HepG2 (cell line): ENCODE measurements at regions not wholly inside any gene's neighbourhood (a gene's known extent, or its start where the extent isn't known, plus 50 kb on each side); places are given as distances from the start of the nearest gene placed in this dataset.

Experiments
- E2F1 ChIP-seq: sonication (generic); formaldehyde crosslinking; IDR thresholded peaks from 2 replicates; pipeline ENCODE4 v1.5.0; 2020; ENCODE audit warnings: missing genetic modification reagents
- GPN1 ChIP-seq: sonication (generic); formaldehyde crosslinking; IDR thresholded peaks from 2 replicates; pipeline ENCODE4 v1.5.1; 2020; ENCODE audit warnings: missing genetic modification reagents, borderline replicate concordance
- MNT ChIP-seq: fragments of 450-650 bp; IDR thresholded peaks from 2 replicates; pipeline ENCODE4 v1.6.1; 2016
- TRIM22 ChIP-seq: fragments of 450-650 bp; IDR thresholded peaks from 2 replicates; pipeline ENCODE4 v1.6.1; 2017
- ZNF253 ChIP-seq: sonication (generic); formaldehyde crosslinking; IDR thresholded peaks from 2 replicates; pipeline ENCODE4 v1.8.0; 2022; ENCODE audit warnings: mild to moderate bottlenecking, missing genetic modification reagents, borderline replicate concordance
- ZNF282 ChIP-seq: fragments of 450-650 bp; IDR thresholded peaks from 2 replicates; pipeline ENCODE4 v1.6.1; 2018; ENCODE audit not compliant: partially characterized antibody
- ZNF335 ChIP-seq: sonication (generic); formaldehyde crosslinking; IDR thresholded peaks from 2 replicates; pipeline ENCODE4 v1.4.0; 2020; ENCODE audit warnings: missing genetic modification reagents
- ZNF766 ChIP-seq: sonication (generic); formaldehyde crosslinking; IDR thresholded peaks from 2 replicates; pipeline ENCODE4 v1.5.0; 2020; ENCODE audit warnings: missing genetic modification reagents, borderline replicate concordance
- TF ChIP-seq, protein P1 (sequence below): sonication (generic); formaldehyde crosslinking; IDR thresholded peaks from 2 replicates; pipeline ENCODE4 v1.5.0; 2020; ENCODE audit warnings: missing genetic modification reagents

- TF ChIP-seq, protein P1, sequence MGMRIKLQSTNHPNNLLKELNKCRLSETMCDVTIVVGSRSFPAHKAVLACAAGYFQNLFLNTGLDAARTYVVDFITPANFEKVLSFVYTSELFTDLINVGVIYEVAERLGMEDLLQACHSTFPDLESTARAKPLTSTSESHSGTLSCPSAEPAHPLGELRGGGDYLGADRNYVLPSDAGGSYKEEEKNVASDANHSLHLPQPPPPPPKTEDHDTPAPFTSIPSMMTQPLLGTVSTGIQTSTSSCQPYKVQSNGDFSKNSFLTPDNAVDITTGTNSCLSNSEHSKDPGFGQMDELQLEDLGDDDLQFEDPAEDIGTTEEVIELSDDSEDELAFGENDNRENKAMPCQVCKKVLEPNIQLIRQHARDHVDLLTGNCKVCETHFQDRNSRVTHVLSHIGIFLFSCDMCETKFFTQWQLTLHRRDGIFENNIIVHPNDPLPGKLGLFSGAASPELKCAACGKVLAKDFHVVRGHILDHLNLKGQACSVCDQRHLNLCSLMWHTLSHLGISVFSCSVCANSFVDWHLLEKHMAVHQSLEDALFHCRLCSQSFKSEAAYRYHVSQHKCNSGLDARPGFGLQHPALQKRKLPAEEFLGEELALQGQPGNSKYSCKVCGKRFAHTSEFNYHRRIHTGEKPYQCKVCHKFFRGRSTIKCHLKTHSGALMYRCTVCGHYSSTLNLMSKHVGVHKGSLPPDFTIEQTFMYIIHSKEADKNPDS (CRISPR knock-in tag): no peak
- TF ChIP-seq MNT (no peak), ZNF335 (CRISPR knock-in tag) (no peak), GPN1 (no peak), E2F1 (CRISPR knock-in tag) (no peak), ZNF253 (CRISPR knock-in tag) (no peak), ZNF282 (no peak), TRIM22 (no peak), ZNF766 (no peak)
These were observed 79.6 kb upstream of the ANKRD1 start (continued) for GRCh38 chr10:91000470-91000869.
